Activated naive CD4-positive, alpha-beta T cell treated with anti-CD3 and anti-CD28 coated beads, Interleukin-2, amount 50 U/mL, for 24 hours (primary cell): ENCODE measurements at regions not wholly inside any gene's neighbourhood (a gene's known extent, or its start where the extent isn't known, plus 50 kb on each side); places are given as distances from the start of the nearest gene placed in this dataset.

Experiments
- H3K27ac Mint-ChIP-seq: one replicate; pipeline ENCODE4 v1.8.0; 2021; ENCODE audit warnings: mild to moderate bottlenecking, mixed read lengths
- H3K27me3 Mint-ChIP-seq: one replicate; pipeline ENCODE4 v1.8.0; 2021; ENCODE audit warnings: mixed read lengths
- H3K36me3 Mint-ChIP-seq: one replicate; pipeline ENCODE4 v1.8.0; 2021; ENCODE audit warnings: mixed read lengths
- H3K4me1 Mint-ChIP-seq: one replicate; pipeline ENCODE4 v1.8.0; 2021; ENCODE audit warnings: mixed read lengths
- H3K4me3 Mint-ChIP-seq: one replicate; pipeline ENCODE4 v1.8.0; 2021; ENCODE audit warnings: mild to moderate bottlenecking, mixed read lengths
- H3K9me3 Mint-ChIP-seq: one replicate; pipeline ENCODE4 v1.8.0; 2021; ENCODE audit warnings: mixed read lengths

DNA sequence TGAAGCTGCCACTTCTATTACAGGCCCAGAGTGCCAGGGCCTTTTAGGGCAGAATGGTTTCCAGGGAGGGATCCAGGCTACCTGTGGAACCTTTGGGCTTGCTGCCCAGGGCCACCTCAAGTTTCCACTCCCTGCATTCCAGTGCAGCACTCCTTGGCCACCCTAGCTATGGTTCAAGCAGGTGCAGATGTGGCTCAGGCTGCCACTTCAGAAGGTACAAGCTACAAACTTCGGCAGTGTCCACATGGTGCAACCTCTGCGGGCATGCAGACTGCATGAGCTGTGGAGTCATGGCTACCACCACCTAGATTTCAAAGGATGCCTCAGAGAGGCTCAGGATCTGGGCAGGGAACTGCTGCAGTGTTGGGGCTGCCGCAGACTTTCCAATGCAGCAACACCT, 248.1 kb upstream of the UBE2E3 start:
- Mint-ChIP-seq H3K27ac (no peak overlapping the region), H3K4me1 (no peaks in the 10 kb centered on the region), H3K9me3 (no peaks in the 10 kb centered on the region), H3K4me3 (no peak overlapping the region), H3K27me3 (peaks cover 2% of the 10 kb centered on the region), H3K36me3 (no peaks in the 10 kb centered on the region)

GRCh38 chr2:180730976-180731375, 249.4 kb upstream of the UBE2E3 start:
- Mint-ChIP-seq H3K27ac (no peak overlapping the region), H3K36me3 (no peaks in the 10 kb centered on the region), H3K4me3 (no peak overlapping the region), H3K4me1 (no peaks in the 10 kb centered on the region), H3K27me3 (peaks cover 3% of the 10 kb centered on the region), H3K9me3 (no peaks in the 10 kb centered on the region)

GRCh38 chr2:180728928-180729559, 251.4 kb upstream of the UBE2E3 start:
- no peaks in the 10 kb centered on the region for H3K4me1 Mint-ChIP-seq
- H3K27ac Mint-ChIP-seq = no peak overlapping the region
- no peaks in the 10 kb centered on the region for H3K9me3 Mint-ChIP-seq
- H3K36me3 Mint-ChIP-seq = no peaks in the 10 kb centered on the region
- peaks cover 3% of the 10 kb centered on the region for H3K27me3 Mint-ChIP-seq
- no peak overlapping the region for H3K4me3 Mint-ChIP-seq

GRCh38 chr2:180723712-180724111, 256.7 kb upstream of the UBE2E3 start:
- H3K9me3 Mint-ChIP-seq = no peaks in the 10 kb centered on the region
- H3K36me3 Mint-ChIP-seq = no peaks in the 10 kb centered on the region
- no peak overlapping the region for H3K27ac Mint-ChIP-seq
- H3K4me1 Mint-ChIP-seq = no peaks in the 10 kb centered on the region
- H3K27me3 Mint-ChIP-seq = peaks cover 6% of the 10 kb centered on the region
- H3K4me3 Mint-ChIP-seq = no peak overlapping the region

- H3K4me3 Mint-ChIP-seq = no peak overlapping the region
- no peaks in the 10 kb centered on the region for H3K9me3 Mint-ChIP-seq
- no peaks in the 10 kb centered on the region for H3K36me3 Mint-ChIP-seq
- no peak overlapping the region for H3K27ac Mint-ChIP-seq
- H3K27me3 Mint-ChIP-seq = peaks cover 4% of the 10 kb centered on the region
- H3K4me1 Mint-ChIP-seq = no peaks in the 10 kb centered on the region
Observed at GRCh38 chr2:180722551-180723239, 257.7 kb upstream of the UBE2E3 start.

GRCh38 chr2:180720829-180721228, 259.6 kb upstream of the UBE2E3 start:
- Mint-ChIP-seq H3K9me3 (no peaks in the 10 kb centered on the region), H3K4me1 (no peaks in the 10 kb centered on the region), H3K27me3 (peaks cover 4% of the 10 kb centered on the region), H3K36me3 (no peaks in the 10 kb centered on the region), H3K27ac (no peak overlapping the region), H3K4me3 (no peak overlapping the region)

- Mint-ChIP-seq H3K27ac (no peak overlapping the region), H3K4me1 (no peaks in the 10 kb centered on the region), H3K27me3 (peaks cover 6% of the 10 kb centered on the region), H3K36me3 (no peaks in the 10 kb centered on the region), H3K4me3 (no peak overlapping the region), H3K9me3 (no peaks in the 10 kb centered on the region)
Observed at GRCh38 chr2:180717588-180717987, 262.8 kb upstream of the UBE2E3 start.

- Mint-ChIP-seq H3K27ac (no peak overlapping the region), H3K4me3 (no peak overlapping the region), H3K27me3 (peaks cover 6% of the 10 kb centered on the region), H3K4me1 (no peaks in the 10 kb centered on the region), H3K9me3 (no peaks in the 10 kb centered on the region), H3K36me3 (no peaks in the 10 kb centered on the region)
Observed at GRCh38 chr2:180716186-180717180, 263.9 kb upstream of the UBE2E3 start.

DNA sequence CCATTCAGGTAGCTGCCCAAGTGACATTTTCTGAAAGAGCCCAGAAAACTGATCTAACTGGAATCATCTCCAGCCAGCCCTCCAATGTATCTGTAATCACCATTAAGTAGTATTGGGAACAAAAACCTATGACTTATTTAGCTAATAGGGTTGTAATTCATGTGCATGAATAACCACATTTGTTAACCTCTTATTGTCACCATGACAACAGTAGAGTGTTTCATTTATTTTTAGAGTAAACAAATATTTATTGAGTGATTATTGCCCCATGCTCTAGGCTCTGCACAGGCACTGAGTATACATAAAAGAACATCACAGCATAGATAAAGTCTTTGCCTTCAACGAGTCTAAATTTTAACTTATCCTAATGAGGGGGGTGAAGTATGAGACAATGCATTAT, 265.4 kb upstream of the UBE2E3 start:
- H3K9me3 Mint-ChIP-seq = no peaks in the 10 kb centered on the region
- no peak overlapping the region for H3K27ac Mint-ChIP-seq
- no peak overlapping the region for H3K4me3 Mint-ChIP-seq

GRCh38 chr2:180709392-180710145, 270.8 kb upstream of the UBE2E3 start:
- Mint-ChIP-seq H3K4me3 (no peak overlapping the region), H3K4me1 (no peaks in the 10 kb centered on the region), H3K9me3 (no peaks in the 10 kb centered on the region), H3K36me3 (no peaks in the 10 kb centered on the region), H3K27ac (no peak overlapping the region), H3K27me3 (peaks cover 2% of the 10 kb centered on the region)

More for the DNA sequence above, 265.4 kb upstream of the UBE2E3 start:
- Mint-ChIP-seq H3K4me1 (no peaks in the 10 kb centered on the region), H3K27me3 (peaks cover 3% of the 10 kb centered on the region), H3K36me3 (no peaks in the 10 kb centered on the region)

- Mint-ChIP-seq H3K27ac (no peak overlapping the region), H3K36me3 (no peaks in the 10 kb centered on the region), H3K9me3 (no peaks in the 10 kb centered on the region), H3K4me1 (no peaks in the 10 kb centered on the region), H3K4me3 (no peak overlapping the region), H3K27me3 (no peaks in the 10 kb centered on the region)
Observed at GRCh38 chr2:180707884-180708205, 272.6 kb upstream of the UBE2E3 start.

- Mint-ChIP-seq H3K4me1 (no peaks in the 10 kb centered on the region), H3K4me3 (no peak overlapping the region), H3K27ac (no peak overlapping the region), H3K9me3 (no peaks in the 10 kb centered on the region), H3K36me3 (no peaks in the 10 kb centered on the region), H3K27me3 (no peaks in the 10 kb centered on the region)
Observed at GRCh38 chr2:180707175-180707883, 273.1 kb upstream of the UBE2E3 start.

GRCh38 chr2:180706694-180707093, 273.7 kb upstream of the UBE2E3 start:
- H3K4me3 Mint-ChIP-seq = no peak overlapping the region
- H3K27ac Mint-ChIP-seq = no peak overlapping the region
- H3K27me3 Mint-ChIP-seq = no peaks in the 10 kb centered on the region
- no peaks in the 10 kb centered on the region for H3K36me3 Mint-ChIP-seq
- H3K4me1 Mint-ChIP-seq = no peaks in the 10 kb centered on the region
- H3K9me3 Mint-ChIP-seq = no peaks in the 10 kb centered on the region

GRCh38 chr2:180705551-180705950, 274.9 kb upstream of the UBE2E3 start:
- Mint-ChIP-seq H3K36me3 (no peaks in the 10 kb centered on the region), H3K27me3 (no peaks in the 10 kb centered on the region), H3K4me3 (no peak overlapping the region), H3K27ac (no peak overlapping the region), H3K4me1 (no peaks in the 10 kb centered on the region), H3K9me3 (no peaks in the 10 kb centered on the region)

- Mint-ChIP-seq H3K9me3 (no peaks in the 10 kb centered on the region), H3K36me3 (no peaks in the 10 kb centered on the region), H3K27ac (no peak overlapping the region), H3K27me3 (no peaks in the 10 kb centered on the region), H3K4me3 (no peak overlapping the region), H3K4me1 (no peaks in the 10 kb centered on the region)
Observed at GRCh38 chr2:180705122-180705521, 275.3 kb upstream of the UBE2E3 start.
